OCI-LY3 (cell line): ENCODE measurements at regions not wholly inside any gene's neighbourhood (a gene's known extent, or its start where the extent isn't known, plus 50 kb on each side); places are given as distances from the start of the nearest gene placed in this dataset.

Experiments
- EZH2phosphoT487 ChIP-seq: fragments of 200-600 bp; shearing (Covaris generic); IDR thresholded peaks from 2 replicates; pipeline ENCODE4 v1.6.1; 2018; ENCODE audit warnings: antibody characterized with exemption, mixed run types, low read depth
- TF ChIP-seq, protein P1 (sequence below): fragments of 200-600, 300-600 bp; sonication (generic); IDR thresholded peaks from 2 replicates; pipeline ENCODE4 v1.5.1; 2014; ENCODE audit warnings: antibody characterized with exemption, low read length, low read depth

DNA sequence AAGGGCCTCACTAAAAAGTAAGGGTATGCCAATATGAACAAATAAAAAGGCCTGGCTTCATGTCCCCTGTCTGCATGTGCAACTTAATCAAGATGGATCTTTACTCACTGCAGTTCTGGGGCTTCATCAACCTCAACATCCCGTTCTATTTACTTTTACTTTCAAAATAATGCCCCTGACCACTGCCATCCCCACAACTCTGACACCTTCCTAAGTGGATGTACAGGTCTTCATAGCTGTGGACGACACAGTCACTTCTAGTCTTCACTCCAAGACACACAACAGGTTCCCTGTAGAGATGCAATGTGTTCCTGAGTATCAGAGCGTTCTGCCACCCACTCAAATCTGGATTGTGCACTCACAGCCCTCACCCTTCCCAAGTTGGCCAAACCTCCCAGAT lies 136.1 kb downstream of the ENC1 start:
- TF ChIP-seq, protein P1, sequence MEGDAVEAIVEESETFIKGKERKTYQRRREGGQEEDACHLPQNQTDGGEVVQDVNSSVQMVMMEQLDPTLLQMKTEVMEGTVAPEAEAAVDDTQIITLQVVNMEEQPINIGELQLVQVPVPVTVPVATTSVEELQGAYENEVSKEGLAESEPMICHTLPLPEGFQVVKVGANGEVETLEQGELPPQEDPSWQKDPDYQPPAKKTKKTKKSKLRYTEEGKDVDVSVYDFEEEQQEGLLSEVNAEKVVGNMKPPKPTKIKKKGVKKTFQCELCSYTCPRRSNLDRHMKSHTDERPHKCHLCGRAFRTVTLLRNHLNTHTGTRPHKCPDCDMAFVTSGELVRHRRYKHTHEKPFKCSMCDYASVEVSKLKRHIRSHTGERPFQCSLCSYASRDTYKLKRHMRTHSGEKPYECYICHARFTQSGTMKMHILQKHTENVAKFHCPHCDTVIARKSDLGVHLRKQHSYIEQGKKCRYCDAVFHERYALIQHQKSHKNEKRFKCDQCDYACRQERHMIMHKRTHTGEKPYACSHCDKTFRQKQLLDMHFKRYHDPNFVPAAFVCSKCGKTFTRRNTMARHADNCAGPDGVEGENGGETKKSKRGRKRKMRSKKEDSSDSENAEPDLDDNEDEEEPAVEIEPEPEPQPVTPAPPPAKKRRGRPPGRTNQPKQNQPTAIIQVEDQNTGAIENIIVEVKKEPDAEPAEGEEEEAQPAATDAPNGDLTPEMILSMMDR, result no peak
- TF ChIP-seq EZH2phosphoT487, result no peak
